ENCODE measurements at regions not wholly inside any gene's neighbourhood (a gene's known extent, or its start where the extent isn't known, plus 50 kb on each side); places are given as distances from the start of the nearest gene placed in this dataset.

DNA sequence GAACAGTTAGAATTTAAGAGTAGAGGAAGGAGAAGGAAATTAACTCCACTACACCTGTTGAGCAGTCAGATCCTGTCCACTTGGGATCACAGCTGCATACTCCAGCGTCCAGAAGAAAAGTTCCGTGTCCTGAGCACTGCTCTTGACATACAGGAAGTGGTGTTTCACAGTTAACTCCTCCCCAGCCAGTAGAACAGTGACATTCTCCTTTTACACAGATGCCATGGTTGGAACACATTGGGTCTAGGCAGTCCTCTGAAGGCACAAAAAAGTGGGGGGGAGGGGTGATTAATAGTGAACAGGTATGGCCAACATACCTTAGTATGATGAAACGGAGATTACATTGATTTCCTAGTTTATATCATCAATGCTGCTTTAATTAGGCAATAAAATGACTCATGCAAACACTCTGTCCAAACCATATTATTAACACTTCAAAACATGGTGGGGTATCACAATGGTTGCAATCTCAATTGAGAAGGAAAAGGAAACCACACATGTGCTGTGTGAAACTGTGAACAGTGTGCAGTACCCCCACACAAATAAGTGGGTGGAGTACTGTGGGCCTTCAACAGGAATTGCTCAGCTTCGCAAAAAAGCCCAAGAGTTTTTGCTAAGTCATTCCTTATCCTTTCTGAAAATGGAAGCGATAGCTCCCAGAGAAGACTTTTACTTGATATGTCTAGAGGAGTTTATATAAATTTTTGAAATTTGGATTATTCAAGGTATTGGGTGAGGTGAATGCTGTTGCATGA lies 295.6 kb downstream of the SH2D1A start:
- intact Hi-C loops (cut with DNase I) = no loop called here
- Histone ChIP-seq H3K9me3 (no peaks in the 10 kb centered on the region), H3K36me3 (no peaks in the 10 kb centered on the region), H3K4me3 (no peak overlapping the region), H3K27me3 (no peaks in the 10 kb centered on the region), H3K27ac (no peak overlapping the region), H3K4me1 (no peaks in the 10 kb centered on the region)
- TF ChIP-seq CTCF (IDR thresholded peaks at IDR 0.05) (no peak), POLR2AphosphoS5 (IDR thresholded peaks at IDR 0.05; ENCODE audit: insufficient read depth in 1 of 2, low read depth in 1 of 2) (no peak), POLR2A (IDR thresholded peaks at IDR 0.05) (no peak)
- no peak for DNase-seq (ENCODE audit: extremely low spot score in 2 of 2)

GRCh38 chrX:124646403-124646802 lies 300.0 kb downstream of the SH2D1A start:
- DNase-seq (ENCODE audit: extremely low spot score in 2 of 2) = no peak
- Histone ChIP-seq H3K27me3 (no peaks in the 10 kb centered on the region), H3K27ac (no peak overlapping the region), H3K9me3 (no peaks in the 10 kb centered on the region), H3K4me3 (no peak overlapping the region), H3K36me3 (no peaks in the 10 kb centered on the region), H3K4me1 (no peaks in the 10 kb centered on the region)
- no peak for TF ChIP-seq POLR2AphosphoS5 (IDR thresholded peaks at IDR 0.05; ENCODE audit: insufficient read depth in 1 of 2, low read depth in 1 of 2)
- intact Hi-C loops (cut with DNase I) = no loop called here

DNA sequence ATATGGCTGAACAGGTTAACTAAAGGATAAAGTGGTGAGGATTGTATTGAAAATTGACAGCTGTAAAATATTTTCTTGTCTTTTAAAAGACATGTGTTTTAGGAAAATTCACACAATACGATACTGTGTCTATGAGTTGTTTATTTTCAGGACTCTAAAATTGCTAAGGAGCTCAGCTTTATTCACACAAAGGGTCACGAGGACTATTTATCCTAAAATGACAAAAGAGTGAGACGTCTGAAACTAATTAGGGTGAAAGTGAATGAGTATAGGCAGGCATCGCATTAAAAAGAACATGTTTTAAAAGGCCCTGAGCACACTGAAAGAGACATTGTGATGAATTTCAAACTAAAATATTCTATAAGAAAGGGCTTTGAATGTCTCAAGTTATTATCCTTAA lies 304.7 kb downstream of the SH2D1A start:
- TF ChIP-seq POLR2A (IDR thresholded peaks at IDR 0.05) (no peak), CTCF (IDR thresholded peaks at IDR 0.05) (no peak), POLR2AphosphoS5 (IDR thresholded peaks at IDR 0.05; ENCODE audit: insufficient read depth in 1 of 2, low read depth in 1 of 2) (no peak)
- no peak for DNase-seq (ENCODE audit: extremely low spot score in 2 of 2)
- no peaks in the 10 kb centered on the region for H3K4me1 ChIP-seq
- no peaks in the 10 kb centered on the region for H3K9me3 ChIP-seq
- H3K27ac ChIP-seq = no peak overlapping the region
- H3K36me3 ChIP-seq = no peaks in the 10 kb centered on the region
- intact Hi-C loops (cut with DNase I) = no loop called here
- no peak overlapping the region for H3K4me3 ChIP-seq
- no peaks in the 10 kb centered on the region for H3K27me3 ChIP-seq

DNA sequence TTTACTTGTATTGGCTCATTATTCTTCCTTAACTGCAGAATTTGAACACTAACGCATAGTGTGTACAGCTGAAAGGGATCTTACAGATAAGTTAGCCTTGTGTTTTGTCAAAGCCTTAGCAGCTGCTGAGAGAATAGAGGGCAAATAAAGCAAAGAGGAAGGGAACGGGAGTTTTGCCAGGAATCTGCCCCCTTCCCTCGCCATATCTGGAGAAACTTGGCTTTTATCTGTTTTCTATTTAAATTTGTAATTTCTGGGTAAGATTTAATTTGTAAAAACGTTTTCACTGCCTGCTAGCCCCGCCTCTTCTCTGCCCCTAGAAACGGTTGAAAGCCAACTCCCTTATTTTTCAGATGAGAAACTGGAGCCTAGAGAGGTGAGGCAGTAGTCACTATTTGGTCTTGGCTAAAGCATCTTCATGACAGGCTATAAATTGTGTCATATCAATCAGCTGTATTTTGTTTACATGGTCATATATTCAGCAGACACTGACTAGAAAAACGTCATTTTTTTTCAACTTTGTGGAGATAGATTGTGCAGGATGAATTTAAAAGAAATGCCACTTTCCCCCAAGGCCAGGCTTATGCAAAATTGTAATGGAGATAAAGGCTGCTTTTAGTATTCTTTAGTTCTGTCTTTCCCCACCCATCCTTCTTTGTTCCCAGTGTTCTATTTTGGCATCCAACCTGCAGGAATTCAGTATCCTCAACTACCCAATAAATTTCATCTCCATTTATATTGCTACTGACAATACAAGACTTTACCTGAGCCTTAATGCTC lies 319.4 kb downstream of the SH2D1A start:
- H3K9me3 ChIP-seq = no peaks in the 10 kb centered on the region

DNA sequence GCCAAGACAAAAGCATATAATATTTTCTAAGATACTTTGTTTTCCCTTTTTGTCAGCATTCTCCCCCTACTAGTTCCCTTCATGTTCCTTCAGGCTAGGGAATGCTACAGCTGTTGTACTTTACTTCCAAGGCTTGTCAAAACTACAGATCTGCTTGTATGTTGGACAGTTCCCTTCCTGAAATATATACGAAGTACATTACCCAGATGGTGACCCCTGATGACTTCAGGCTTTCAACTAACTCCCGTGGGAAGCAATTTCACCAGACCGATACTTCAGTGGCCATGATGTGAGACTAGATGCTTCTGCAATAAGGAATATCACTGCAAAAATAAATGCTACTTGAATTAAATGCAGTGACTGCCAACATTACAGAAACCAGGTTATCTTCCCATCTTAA lies 332.8 kb downstream of the SH2D1A start:
- H3K27ac ChIP-seq = no peak overlapping the region
- H3K9me3 ChIP-seq = no peaks in the 10 kb centered on the region
- DNase-seq (ENCODE audit: extremely low spot score in 2 of 2) = no peak
- TF ChIP-seq POLR2AphosphoS5 (IDR thresholded peaks at IDR 0.05; ENCODE audit: insufficient read depth in 1 of 2, low read depth in 1 of 2) (no peak), POLR2A (IDR thresholded peaks at IDR 0.05) (no peak), CTCF (IDR thresholded peaks at IDR 0.05) (no peak)
- H3K27me3 ChIP-seq = no peaks in the 10 kb centered on the region
- no peaks in the 10 kb centered on the region for H3K36me3 ChIP-seq
- intact Hi-C loops (cut with DNase I) = no loop called here
- H3K4me1 ChIP-seq = no peaks in the 10 kb centered on the region
- H3K4me3 ChIP-seq = no peak overlapping the region

More for the DNA sequence above, 319.4 kb downstream of the SH2D1A start:
- Histone ChIP-seq H3K27me3 (no peaks in the 10 kb centered on the region), H3K4me3 (no peak overlapping the region), H3K36me3 (no peaks in the 10 kb centered on the region), H3K4me1 (no peaks in the 10 kb centered on the region), H3K27ac (no peak overlapping the region)
- intact Hi-C loops (cut with DNase I) = no loop called here
- no peak for TF ChIP-seq CTCF (IDR thresholded peaks at IDR 0.05)
- no peak for TF ChIP-seq POLR2A (IDR thresholded peaks at IDR 0.05)
- no peak for TF ChIP-seq POLR2AphosphoS5 (IDR thresholded peaks at IDR 0.05; ENCODE audit: insufficient read depth in 1 of 2, low read depth in 1 of 2)
- no peak for DNase-seq (ENCODE audit: extremely low spot score in 2 of 2)

All from vagina (tissue), 2 donors.